ENCODE measurements at regions not wholly inside any gene's neighbourhood (a gene's known extent, or its start where the extent isn't known, plus 50 kb on each side); places are given as distances from the start of the nearest gene placed in this dataset.

DNA sequence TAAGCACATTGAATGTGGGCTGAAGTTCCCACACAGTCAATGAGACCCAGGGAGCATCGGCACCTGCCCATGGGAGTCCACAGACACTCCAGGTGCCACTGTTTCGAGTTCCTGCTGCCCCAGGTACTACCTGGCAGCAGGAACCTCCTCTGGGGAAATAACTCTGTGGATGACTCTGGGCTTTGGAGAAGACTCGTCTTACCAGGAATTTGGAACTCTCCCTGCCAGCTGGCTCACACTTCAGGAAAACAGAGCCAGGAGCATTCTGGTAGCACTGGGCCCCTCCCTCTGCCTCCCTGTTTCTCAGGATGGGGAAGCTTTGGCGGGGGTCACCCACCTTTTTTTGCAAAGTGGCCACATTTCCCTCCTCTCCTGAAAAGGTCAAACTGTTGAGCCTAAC, 69.5 kb upstream of the MC3R start:
- TF ChIP-seq, protein P1, sequence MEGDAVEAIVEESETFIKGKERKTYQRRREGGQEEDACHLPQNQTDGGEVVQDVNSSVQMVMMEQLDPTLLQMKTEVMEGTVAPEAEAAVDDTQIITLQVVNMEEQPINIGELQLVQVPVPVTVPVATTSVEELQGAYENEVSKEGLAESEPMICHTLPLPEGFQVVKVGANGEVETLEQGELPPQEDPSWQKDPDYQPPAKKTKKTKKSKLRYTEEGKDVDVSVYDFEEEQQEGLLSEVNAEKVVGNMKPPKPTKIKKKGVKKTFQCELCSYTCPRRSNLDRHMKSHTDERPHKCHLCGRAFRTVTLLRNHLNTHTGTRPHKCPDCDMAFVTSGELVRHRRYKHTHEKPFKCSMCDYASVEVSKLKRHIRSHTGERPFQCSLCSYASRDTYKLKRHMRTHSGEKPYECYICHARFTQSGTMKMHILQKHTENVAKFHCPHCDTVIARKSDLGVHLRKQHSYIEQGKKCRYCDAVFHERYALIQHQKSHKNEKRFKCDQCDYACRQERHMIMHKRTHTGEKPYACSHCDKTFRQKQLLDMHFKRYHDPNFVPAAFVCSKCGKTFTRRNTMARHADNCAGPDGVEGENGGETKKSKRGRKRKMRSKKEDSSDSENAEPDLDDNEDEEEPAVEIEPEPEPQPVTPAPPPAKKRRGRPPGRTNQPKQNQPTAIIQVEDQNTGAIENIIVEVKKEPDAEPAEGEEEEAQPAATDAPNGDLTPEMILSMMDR (IDR thresholded peaks at IDR 0.05): no peak
- no peak for TF ChIP-seq POLR2A (IDR thresholded peaks at IDR 0.05)

Data from lower leg skin (tissue), 3 donors.